Progenitor cell of endocrine pancreas (in vitro differentiated cells): ENCODE measurements at regions not wholly inside any gene's neighbourhood (a gene's known extent, or its start where the extent isn't known, plus 50 kb on each side); places are given as distances from the start of the nearest gene placed in this dataset.
"Not testable (repeated sequence)": the region's sequence is repeated elsewhere in the genome, so short reads cannot be mapped to it uniquely, and the experiment has no call there.

Source experiments
- DNase-seq: peaks from one replicate; pipeline ENCODE4 v3.0.0; 2021; ENCODE audit warnings: low spot score; ENCODE audit not compliant: unreplicated experiment
- H3K27ac Mint-ChIP-seq: 2 replicates; pipeline ENCODE4 v1.8.0; 2021; ENCODE audit warnings: mild to moderate bottlenecking, moderate library complexity, mixed read lengths
- H3K27me3 Mint-ChIP-seq: 2 replicates; pipeline ENCODE4 v1.8.0; 2021; ENCODE audit warnings: mixed read lengths
- H3K36me3 Mint-ChIP-seq: 2 replicates; pipeline ENCODE4 v1.8.0; 2022; ENCODE audit warnings: mixed read lengths; ENCODE audit not compliant: insufficient read depth
- H3K4me1 Mint-ChIP-seq: 2 replicates; pipeline ENCODE4 v1.8.0; 2021; ENCODE audit warnings: low read depth, mixed read lengths
- H3K4me3 Mint-ChIP-seq: 2 replicates; pipeline ENCODE4 v1.8.0; 2021; ENCODE audit warnings: low read depth, mild to moderate bottlenecking, moderate library complexity, mixed read lengths
- H3K9me3 Mint-ChIP-seq: 2 replicates; pipeline ENCODE4 v1.8.0; 2021; ENCODE audit warnings: low read depth, mixed read lengths
- CTCF ChIP-seq: fragments of 200-600 bp; sonication (generic); IDR thresholded peaks from one replicate; pipeline ENCODE4 v1.5.0; 2021; ENCODE audit warnings: antibody characterized with exemption, mild to moderate bottlenecking; ENCODE audit not compliant: unreplicated experiment

DNA sequence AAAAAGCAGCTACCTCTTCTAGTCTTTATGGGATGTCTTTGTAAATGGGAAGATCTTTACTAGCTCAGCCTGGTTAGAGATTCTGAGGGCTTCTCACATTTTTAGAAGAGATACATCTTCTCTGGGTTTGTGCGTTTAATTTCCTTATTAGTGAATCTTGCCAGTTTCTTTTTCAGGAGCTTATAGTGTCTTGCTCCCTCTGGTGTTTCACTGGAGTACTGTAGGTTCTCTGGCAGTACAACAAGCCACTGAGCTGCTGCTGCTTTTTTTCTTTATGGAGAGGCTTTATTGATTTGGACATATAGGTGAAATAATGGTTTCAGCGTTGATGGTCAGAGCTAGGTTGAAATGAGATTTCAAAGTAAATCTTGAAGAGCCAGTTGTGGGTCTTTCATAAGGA is 82.9 kb downstream of the LAS1L start:
- DNase-seq: no peak

GRCh38 chrX:65420154-65420553 is 114.4 kb downstream of the LAS1L start:
- H3K4me3 Mint-ChIP-seq: no peak overlapping the region
- TF ChIP-seq CTCF: no peak
- no peak for DNase-seq
- no peak overlapping the region for H3K27ac Mint-ChIP-seq
- H3K36me3 Mint-ChIP-seq: peaks cover 3% of the 10 kb centered on the region
- H3K9me3 Mint-ChIP-seq: peaks cover 29% of the 10 kb centered on the region
- H3K27me3 Mint-ChIP-seq: no peaks in the 10 kb centered on the region
- H3K4me1 Mint-ChIP-seq: no peaks in the 10 kb centered on the region

More for the DNA sequence above, 82.9 kb downstream of the LAS1L start:
- no peak overlapping the region for H3K4me3 Mint-ChIP-seq
- peak; percentile 62 for TF ChIP-seq CTCF
- no peaks in the 10 kb centered on the region for H3K27me3 Mint-ChIP-seq
- no peak overlapping the region for H3K27ac Mint-ChIP-seq
- no peaks in the 10 kb centered on the region for H3K4me1 Mint-ChIP-seq
- peaks cover 20% of the 10 kb centered on the region for H3K36me3 Mint-ChIP-seq
- peaks cover 31% of the 10 kb centered on the region for H3K9me3 Mint-ChIP-seq

DNA sequence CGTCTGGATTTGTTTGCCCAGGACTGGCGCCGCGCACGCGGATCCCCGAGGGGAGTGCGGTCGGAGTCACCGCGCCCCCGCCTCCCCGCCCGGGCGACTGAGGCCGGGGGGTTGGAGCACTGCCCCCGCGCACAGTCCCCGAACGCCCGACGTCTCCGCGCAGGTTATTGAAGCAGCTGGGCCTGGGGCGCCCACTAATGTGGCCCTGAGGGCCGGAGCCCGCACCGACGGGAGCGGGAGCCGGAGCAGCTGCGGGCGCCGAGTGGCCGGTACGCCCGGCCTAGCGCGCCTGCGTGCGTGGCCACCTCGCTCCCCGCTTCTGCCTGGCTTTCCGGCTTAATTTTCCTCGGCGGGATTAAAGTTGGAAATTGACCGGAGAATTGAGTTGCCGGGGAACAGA is 126.9 kb downstream of the LAS1L start:
- H3K4me1 Mint-ChIP-seq, H3K27ac Mint-ChIP-seq, H3K36me3 Mint-ChIP-seq, H3K4me3 Mint-ChIP-seq, H3K27me3 Mint-ChIP-seq, DNase-seq: not testable (repeated sequence)
- H3K9me3 Mint-ChIP-seq: peaks cover 41% of the 10 kb centered on the region

DNA sequence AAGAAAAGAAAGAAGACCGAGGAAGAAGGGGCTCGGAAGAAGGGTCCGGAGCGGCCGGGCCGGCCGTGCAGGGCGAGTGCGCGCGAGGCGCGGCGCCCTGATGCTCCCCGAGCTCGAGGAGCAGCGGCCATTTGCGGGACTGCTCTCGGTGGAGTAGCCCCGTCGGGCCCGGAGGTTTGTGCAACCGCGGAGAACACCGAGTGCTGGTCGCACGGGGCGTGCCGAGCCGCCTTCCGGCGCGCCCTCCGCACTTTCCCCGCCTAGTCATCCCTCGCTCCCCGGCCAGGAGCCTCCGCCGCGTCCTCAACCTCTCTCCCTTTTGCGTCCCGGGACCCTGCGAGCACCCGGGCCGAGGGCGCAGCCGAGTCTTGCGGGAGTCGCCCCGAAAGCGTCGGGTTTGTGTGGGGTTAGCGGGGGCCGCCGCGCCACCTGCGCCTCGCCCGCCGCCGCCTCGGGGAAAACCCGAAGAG is 127.4 kb downstream of the LAS1L start:
- H3K9me3 Mint-ChIP-seq: peaks cover 41% of the 10 kb centered on the region
- no peaks in the 10 kb centered on the region for H3K4me1 Mint-ChIP-seq
- peaks cover 4% of the 10 kb centered on the region for H3K36me3 Mint-ChIP-seq

DNA sequence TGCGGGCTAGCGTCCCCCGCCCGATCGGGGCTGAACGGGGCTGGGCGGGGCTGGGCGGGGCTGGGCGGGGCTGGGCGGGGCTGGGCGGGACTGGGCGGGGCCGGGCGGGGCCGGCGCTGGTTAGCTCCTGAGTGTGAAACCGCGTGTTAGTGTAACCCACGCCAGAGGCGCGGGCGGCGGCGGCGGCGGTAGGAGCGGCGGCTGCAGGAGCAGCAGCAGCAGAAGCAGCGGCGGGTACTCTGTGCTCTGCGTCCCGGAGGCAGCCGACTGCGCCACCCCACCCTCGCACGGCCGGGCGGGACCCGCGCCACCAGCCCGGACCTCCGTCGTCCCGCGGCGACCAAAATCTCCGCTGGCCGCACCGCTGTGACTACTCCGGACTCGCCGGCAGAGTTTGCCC is 128.1 kb downstream of the LAS1L start:
- Mint-ChIP-seq H3K36me3 (peaks cover 4% of the 10 kb centered on the region), H3K27me3 (peaks cover 4% of the 10 kb centered on the region), H3K9me3 (peaks cover 41% of the 10 kb centered on the region), H3K4me3 (peak overlapping the region; percentile 52), H3K4me1 (no peaks in the 10 kb centered on the region), H3K27ac (no peak overlapping the region)
- TF ChIP-seq CTCF: no peak
- DNase-seq: no peak

More for the DNA sequence above, 127.4 kb downstream of the LAS1L start:
- no peak for DNase-seq
- H3K27ac Mint-ChIP-seq: no peak overlapping the region
- H3K4me3 Mint-ChIP-seq: peak overlapping the region; percentile 52
- TF ChIP-seq CTCF: no peak
- H3K27me3 Mint-ChIP-seq: peaks cover 4% of the 10 kb centered on the region

DNA sequence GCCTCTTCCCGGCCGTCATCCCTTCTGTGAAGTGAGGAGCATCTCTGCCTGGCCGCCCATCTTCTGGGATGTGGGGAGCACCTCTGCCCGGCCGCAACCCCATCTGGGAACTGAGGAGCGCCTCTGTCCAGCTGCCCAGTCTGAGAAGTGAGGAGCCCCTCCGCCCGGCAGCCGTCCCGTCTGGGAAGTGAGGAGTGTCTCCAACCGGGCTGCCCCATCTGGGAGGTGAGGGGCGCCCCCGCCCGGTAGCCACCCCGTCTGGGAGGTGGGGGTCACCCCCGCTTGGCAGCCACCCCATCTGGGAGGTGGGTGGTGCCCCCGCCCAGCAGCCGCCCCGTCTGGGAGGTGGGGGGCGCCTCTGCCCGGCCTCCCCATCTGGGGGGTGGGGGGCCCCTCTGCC is 142.3 kb downstream of the LAS1L start:
- no peak for DNase-seq
- Mint-ChIP-seq H3K9me3 (peaks cover 53% of the 10 kb centered on the region), H3K27ac (no peak overlapping the region), H3K36me3 (peaks cover 15% of the 10 kb centered on the region), H3K4me1 (no peaks in the 10 kb centered on the region), H3K27me3 (no peaks in the 10 kb centered on the region), H3K4me3 (no peak overlapping the region)
- no peak for TF ChIP-seq CTCF

DNA sequence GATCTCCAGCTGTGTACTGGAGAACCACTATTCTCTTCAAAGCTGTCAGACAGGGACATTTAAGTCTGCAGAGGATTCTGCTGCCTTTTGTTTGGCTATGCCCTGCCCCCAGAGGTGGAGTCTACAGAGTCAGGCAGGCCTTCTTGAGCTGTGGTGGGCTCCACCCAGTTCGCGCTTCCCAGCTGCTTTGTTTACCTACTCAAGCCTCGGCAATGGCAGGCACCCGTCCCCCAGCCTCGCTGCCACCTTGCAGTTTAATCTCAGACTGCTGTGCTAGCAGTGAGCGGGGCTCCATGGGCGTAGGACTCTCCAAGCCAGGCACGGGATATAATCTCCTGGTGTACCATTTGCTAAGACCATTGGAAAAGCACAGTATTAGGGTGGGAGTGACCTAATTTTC is 145.5 kb downstream of the LAS1L start:
- H3K9me3 Mint-ChIP-seq: peaks cover 56% of the 10 kb centered on the region
- H3K27ac Mint-ChIP-seq: not testable (repeated sequence)

More for the DNA sequence above, 145.5 kb downstream of the LAS1L start:
- peaks cover 19% of the 10 kb centered on the region for H3K36me3 Mint-ChIP-seq
- H3K4me3 Mint-ChIP-seq, DNase-seq, H3K27me3 Mint-ChIP-seq, H3K4me1 Mint-ChIP-seq: not testable (repeated sequence)
